Kidney epithelial cell (primary cell): ENCODE measurements at regions not wholly inside any gene's neighbourhood (a gene's known extent, or its start where the extent isn't known, plus 50 kb on each side); places are given as distances from the start of the nearest gene placed in this dataset.

Experiments used
- DNase-seq: peaks from one replicate; pipeline ENCODE4 v3.0.0-alpha.2; 2010; ENCODE audit warnings: low read depth
- H3K27me3 ChIP-seq: 2 replicates; pipeline ENCODE4 v1.6.0; 2011; ENCODE audit warnings: low read length; ENCODE audit not compliant: control insufficient read depth, insufficient read depth
- H3K36me3 ChIP-seq: 2 replicates; pipeline ENCODE4 v1.5.1; 2011; ENCODE audit warnings: low read length; ENCODE audit not compliant: control insufficient read depth, insufficient read depth
- H3K4me3 ChIP-seq: 2 replicates; pipeline ENCODE4 v1.5.1; 2011; ENCODE audit warnings: low read depth, mild to moderate bottlenecking, control low read depth, low read length
- CTCF ChIP-seq: IDR thresholded peaks from 2 replicates; pipeline ENCODE4 v1.5.1; 2011; ENCODE audit warnings: mild to moderate bottlenecking, moderate library complexity, low read length, control low read depth, inconsistent platforms; ENCODE audit not compliant: insufficient read depth, poor library complexity, severe bottlenecking

- TF ChIP-seq CTCF: no peak
Observed at GRCh38 chr11:38819981-38820380, 2221.9 kb upstream of the RAG2 start.

GRCh38 chr11:38818720-38819119 lies 2220.7 kb upstream of the RAG2 start:
- no peaks in the 10 kb centered on the region for H3K27me3 ChIP-seq
- no peak for TF ChIP-seq CTCF
- DNase-seq: no peak
- H3K4me3 ChIP-seq: no peak overlapping the region
- no peaks in the 10 kb centered on the region for H3K36me3 ChIP-seq

More at GRCh38 chr11:38819981-38820380, 2221.9 kb upstream of the RAG2 start:
- Histone ChIP-seq H3K27me3 (no peaks in the 10 kb centered on the region), H3K36me3 (no peaks in the 10 kb centered on the region), H3K4me3 (no peak overlapping the region)
- no peak for DNase-seq

GRCh38 chr11:38814670-38815069 lies 2216.6 kb upstream of the RAG2 start:
- Histone ChIP-seq H3K36me3 (no peaks in the 10 kb centered on the region), H3K4me3 (no peak overlapping the region), H3K27me3 (no peaks in the 10 kb centered on the region)
- DNase-seq: no peak
- TF ChIP-seq CTCF: no peak

GRCh38 chr11:38809521-38809920 lies 2211.5 kb upstream of the RAG2 start:
- no peak for TF ChIP-seq CTCF
- Histone ChIP-seq H3K4me3 (no peak overlapping the region), H3K27me3 (no peaks in the 10 kb centered on the region), H3K36me3 (no peaks in the 10 kb centered on the region)
- DNase-seq: no peak

GRCh38 chr11:38796281-38796680 lies 2198.2 kb upstream of the RAG2 start:
- no peaks in the 10 kb centered on the region for H3K36me3 ChIP-seq
- H3K4me3 ChIP-seq: no peak overlapping the region
- no peaks in the 10 kb centered on the region for H3K27me3 ChIP-seq
- TF ChIP-seq CTCF: no peak
- DNase-seq: no peak

- Histone ChIP-seq H3K36me3 (no peaks in the 10 kb centered on the region), H3K27me3 (no peaks in the 10 kb centered on the region), H3K4me3 (no peak overlapping the region)
- DNase-seq: no peak
- TF ChIP-seq CTCF: no peak
Observed at GRCh38 chr11:38795027-38795426, 2197.0 kb upstream of the RAG2 start.
